SK-N-SH (cell line): ENCODE measurements at regions not wholly inside any gene's neighbourhood (a gene's known extent, or its start where the extent isn't known, plus 50 kb on each side); places are given as distances from the start of the nearest gene placed in this dataset.

ENCODE experiments used
- EP300 ChIP-seq, 2 experiments: IDR thresholded peaks; 2 replicates each; pipeline versions ENCODE4 v1.4.0 to v1.6.1; 2012; ENCODE audit warnings: borderline replicate concordance in 1 of 2, low read depth in 1 of 2, low read length in 1 of 2
- FOSL2 ChIP-seq: IDR thresholded peaks from 2 replicates; pipeline ENCODE4 v1.4.0; 2012; ENCODE audit warnings: low read depth, mild to moderate bottlenecking, moderate library complexity, borderline replicate concordance
- GABPA ChIP-seq: IDR thresholded peaks from 2 replicates; pipeline ENCODE4 v1.4.0; 2012; ENCODE audit warnings: low read depth, mild to moderate bottlenecking
- GATA2 ChIP-seq: sonication (generic); formaldehyde crosslinking; IDR thresholded peaks from 2 replicates; pipeline ENCODE4 v1.5.0; 2020; ENCODE audit warnings: mild to moderate bottlenecking, missing genetic modification reagents
- MXI1 ChIP-seq: IDR thresholded peaks from 2 replicates; pipeline ENCODE4 v1.6.1; 2012; ENCODE audit warnings: mild to moderate bottlenecking, low read depth, low read length, improper control_type of control experiment
- POLR2AphosphoS5 ChIP-seq: IDR thresholded peaks from 2 replicates; pipeline ENCODE4 v1.6.1; 2012; ENCODE audit warnings: low read depth, low read length
- RAD21 ChIP-seq: IDR thresholded peaks from 2 replicates; pipeline ENCODE4 v1.6.1; 2012; ENCODE audit warnings: mild to moderate bottlenecking, low read length
- RFX5 ChIP-seq: IDR thresholded peaks from 2 replicates; pipeline ENCODE4 v1.6.1; 2012; ENCODE audit warnings: mild to moderate bottlenecking, improper control_type of control experiment, low read length
- SIN3A ChIP-seq: IDR thresholded peaks from 2 replicates; pipeline ENCODE4 v1.6.1; 2012; ENCODE audit warnings: low read depth, mild to moderate bottlenecking, low read length, moderate library complexity, borderline replicate concordance
- SMC3 ChIP-seq: IDR thresholded peaks from 2 replicates; pipeline ENCODE4 v1.6.1; 2012; ENCODE audit warnings: low read depth, low read length, improper control_type of control experiment
- TAF1 ChIP-seq: IDR thresholded peaks from 2 replicates; pipeline ENCODE4 v1.6.1; 2012; ENCODE audit warnings: low read depth, mild to moderate bottlenecking, low read length, moderate library complexity, borderline replicate concordance
- YY1 ChIP-seq: IDR thresholded peaks from 2 replicates; pipeline ENCODE4 v1.4.0; 2012; ENCODE audit warnings: low read depth, mild to moderate bottlenecking
- TF ChIP-seq, protein P1 (sequence below): IDR thresholded peaks from 2 replicates; pipeline ENCODE4 v1.4.0; 2012; ENCODE audit warnings: low read depth
- TF ChIP-seq, protein P2 (sequence below): fragments of 200-600 bp; sonication (generic); IDR thresholded peaks from 2 replicates; pipeline ENCODE4 v1.6.1; 2017; ENCODE audit warnings: antibody characterized with exemption, mild to moderate bottlenecking, moderate library complexity

DNA sequence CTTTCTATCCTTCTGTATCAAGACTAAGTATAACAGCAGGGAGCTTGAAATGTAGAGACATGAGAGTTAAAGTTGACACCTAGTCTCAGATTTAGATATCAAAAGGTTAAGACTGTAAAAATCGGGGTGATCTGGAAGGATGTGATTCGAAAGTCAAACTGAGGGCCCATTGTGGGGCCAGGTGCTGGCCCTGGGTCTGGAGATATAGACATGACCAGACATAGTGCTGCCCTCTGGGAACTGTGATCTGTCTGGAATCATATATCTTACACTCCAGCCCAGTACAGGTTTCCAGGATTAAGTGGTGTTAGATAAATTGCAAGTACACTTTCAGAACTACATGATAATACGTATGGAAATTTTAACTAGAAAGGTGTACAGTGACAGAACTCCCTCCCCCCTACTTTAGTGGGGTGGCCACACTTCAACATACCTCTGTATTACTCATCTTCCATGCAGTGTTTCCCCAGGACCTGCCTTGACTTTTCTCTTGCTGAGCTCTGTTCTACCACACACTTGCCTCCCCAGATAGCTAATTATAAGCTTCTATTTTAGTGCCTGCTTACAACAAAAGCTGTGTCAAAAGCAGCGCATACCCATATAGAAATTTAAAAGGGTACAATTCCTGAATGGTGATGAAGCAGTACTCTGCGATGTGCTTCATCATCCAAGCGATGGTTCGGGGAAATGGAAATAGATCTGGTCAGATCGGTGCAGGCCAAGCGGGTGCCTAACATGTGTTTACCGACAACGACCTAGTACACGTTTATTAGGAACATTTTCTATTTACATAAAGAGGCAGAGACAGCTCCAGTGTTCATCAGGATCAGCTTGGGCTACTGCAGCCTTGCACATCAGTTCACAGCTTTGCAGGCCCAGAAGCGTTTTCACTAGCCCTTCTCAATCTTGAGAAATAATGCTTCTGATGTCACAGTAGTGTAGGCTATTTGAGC, 68.7 kb downstream of the ARF6 start:
- TF ChIP-seq, protein P1, sequence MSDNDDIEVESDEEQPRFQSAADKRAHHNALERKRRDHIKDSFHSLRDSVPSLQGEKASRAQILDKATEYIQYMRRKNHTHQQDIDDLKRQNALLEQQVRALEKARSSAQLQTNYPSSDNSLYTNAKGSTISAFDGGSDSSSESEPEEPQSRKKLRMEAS: no peak
- TF ChIP-seq EP300 (IDR thresholded peaks at IDR 0.05; ENCODE audit: borderline replicate concordance in 1 of 2, low read depth in 1 of 2, low read length in 1 of 2) (no peak), YY1 (no peak), TAF1 (no peak), FOSL2 (no peak; the same call in 1 of the 2 replicates), SMC3 (no peak), RAD21 (no peak), POLR2AphosphoS5 (no peak), MXI1 (no peak), SIN3A (no peak), GABPA (no peak), GATA2 (CRISPR knock-in tag) (no peak), RFX5 (no peak)
- TF ChIP-seq, protein P2, sequence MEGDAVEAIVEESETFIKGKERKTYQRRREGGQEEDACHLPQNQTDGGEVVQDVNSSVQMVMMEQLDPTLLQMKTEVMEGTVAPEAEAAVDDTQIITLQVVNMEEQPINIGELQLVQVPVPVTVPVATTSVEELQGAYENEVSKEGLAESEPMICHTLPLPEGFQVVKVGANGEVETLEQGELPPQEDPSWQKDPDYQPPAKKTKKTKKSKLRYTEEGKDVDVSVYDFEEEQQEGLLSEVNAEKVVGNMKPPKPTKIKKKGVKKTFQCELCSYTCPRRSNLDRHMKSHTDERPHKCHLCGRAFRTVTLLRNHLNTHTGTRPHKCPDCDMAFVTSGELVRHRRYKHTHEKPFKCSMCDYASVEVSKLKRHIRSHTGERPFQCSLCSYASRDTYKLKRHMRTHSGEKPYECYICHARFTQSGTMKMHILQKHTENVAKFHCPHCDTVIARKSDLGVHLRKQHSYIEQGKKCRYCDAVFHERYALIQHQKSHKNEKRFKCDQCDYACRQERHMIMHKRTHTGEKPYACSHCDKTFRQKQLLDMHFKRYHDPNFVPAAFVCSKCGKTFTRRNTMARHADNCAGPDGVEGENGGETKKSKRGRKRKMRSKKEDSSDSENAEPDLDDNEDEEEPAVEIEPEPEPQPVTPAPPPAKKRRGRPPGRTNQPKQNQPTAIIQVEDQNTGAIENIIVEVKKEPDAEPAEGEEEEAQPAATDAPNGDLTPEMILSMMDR: no peak
